ENCODE measurements at regions not wholly inside any gene's neighbourhood (a gene's known extent, or its start where the extent isn't known, plus 50 kb on each side); places are given as distances from the start of the nearest gene placed in this dataset.

DNA sequence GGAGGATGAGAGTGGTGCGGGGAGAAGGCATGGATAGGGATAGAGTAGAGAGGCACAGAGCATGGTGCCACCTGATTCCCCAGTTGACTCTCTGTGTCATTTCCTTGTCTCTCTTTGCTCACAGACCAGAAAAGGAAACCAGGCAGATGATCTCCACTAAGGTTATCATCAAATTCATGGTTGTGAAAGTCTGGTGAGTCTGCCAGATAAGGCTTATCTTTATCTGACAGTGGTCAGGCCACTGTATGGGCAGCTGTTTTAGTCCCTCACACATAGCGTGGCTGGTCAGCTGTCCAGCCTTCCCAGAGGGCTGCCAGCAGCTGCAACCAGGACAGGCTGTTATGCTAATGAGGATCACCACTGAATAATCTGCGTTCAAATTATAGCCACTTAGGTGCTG lies 99.0 kb downstream of the ADRA2A start:
- no peak overlapping the region for H3K27ac ChIP-seq
- H3K36me3 ChIP-seq = no peaks in the 10 kb centered on the region
- DNase-seq = no peak
- peaks cover 0 to 4% (median 0%) of the 10 kb centered on the region in 4 donors for H3K9me3 ChIP-seq
- intact Hi-C loops (cut with DNase I) = no loop called here
- TF ChIP-seq CTCF (IDR thresholded peaks at IDR 0.05) = no peak
- no peak for TF ChIP-seq POLR2A (IDR thresholded peaks at IDR 0.05)
- TF ChIP-seq POLR2AphosphoS5 (IDR thresholded peaks at IDR 0.05) = no peak
- no peak for TF ChIP-seq EP300 (IDR thresholded peaks at IDR 0.05)
- no peak overlapping the region for H3K4me3 ChIP-seq
- WGBS, 2 donors = 76 to 89% methylated on average over 3 of the region's 3 CpGs
- H3K4me1 ChIP-seq = no peaks in the 10 kb centered on the region
- no peaks in the 10 kb centered on the region for H3K27me3 ChIP-seq

DNA sequence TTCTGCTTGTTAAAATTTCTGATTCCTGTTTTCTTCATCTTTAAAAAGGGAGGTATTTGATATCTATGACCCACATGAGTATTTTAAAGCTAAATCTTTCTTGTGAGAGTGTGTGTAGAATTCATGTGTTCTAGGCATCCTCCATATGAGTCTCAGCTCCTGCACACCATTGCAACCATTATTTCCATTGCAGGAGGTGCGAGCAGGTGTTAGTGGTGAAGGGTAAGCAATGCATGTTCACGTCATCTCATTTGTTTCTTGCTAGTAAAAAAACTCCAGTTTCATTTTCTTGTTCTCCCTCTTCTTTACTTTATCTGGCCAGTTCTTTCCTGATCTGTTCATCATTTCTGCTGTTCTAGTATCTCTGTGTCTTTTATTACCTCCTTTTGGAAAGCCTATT lies 100.5 kb downstream of the ADRA2A start:
- TF ChIP-seq EP300 (IDR thresholded peaks at IDR 0.05) = no peak
- no peak for TF ChIP-seq POLR2AphosphoS5 (IDR thresholded peaks at IDR 0.05)
- TF ChIP-seq CTCF (IDR thresholded peaks at IDR 0.05) = no peak
- TF ChIP-seq POLR2A (IDR thresholded peaks at IDR 0.05) = no peak
- H3K9me3 ChIP-seq = peaks cover 0 to 4% (median 0%) of the 10 kb centered on the region in 4 donors
- no peaks in the 10 kb centered on the region for H3K27me3 ChIP-seq
- H3K36me3 ChIP-seq = no peaks in the 10 kb centered on the region
- intact Hi-C loops (cut with DNase I) = no loop called here
- H3K4me3 ChIP-seq = no peak overlapping the region
- WGBS, 2 donors = 76 to 84% methylated on average over 2 of the region's 2 CpGs
- H3K4me1 ChIP-seq = no peaks in the 10 kb centered on the region
- no peak overlapping the region for H3K27ac ChIP-seq
- DNase-seq = no peak

- Histone ChIP-seq H3K4me3 (no peak overlapping the region), H3K27me3 (no peaks in the 10 kb centered on the region), H3K9me3 (no peaks in the 10 kb centered on the region), H3K27ac (no peak overlapping the region), H3K36me3 (no peaks in the 10 kb centered on the region), H3K4me1 (no peaks in the 10 kb centered on the region)
- WGBS, 2 donors = 87 to 90% methylated on average over 2 of the region's 2 CpGs
- no peak for DNase-seq
- TF ChIP-seq CTCF (IDR thresholded peaks at IDR 0.05) (no peak), POLR2A (IDR thresholded peaks at IDR 0.05) (no peak), EP300 (IDR thresholded peaks at IDR 0.05) (no peak), POLR2AphosphoS5 (IDR thresholded peaks at IDR 0.05) (no peak)
- intact Hi-C loops (cut with DNase I) = no loop called here
Measured at GRCh38 chr10:111179514-111179913, 102.7 kb downstream of the ADRA2A start.

GRCh38 chr10:111186358-111186757 lies 109.5 kb downstream of the ADRA2A start:
- Histone ChIP-seq H3K4me3 (no peak overlapping the region), H3K27ac (no peak overlapping the region), H3K27me3 (no peaks in the 10 kb centered on the region), H3K4me1 (no peaks in the 10 kb centered on the region), H3K9me3 (no peaks in the 10 kb centered on the region), H3K36me3 (no peaks in the 10 kb centered on the region)
- WGBS, 2 donors = 93 to 94% methylated on average over 1 of the region's 1 CpG
- no peak for DNase-seq
- intact Hi-C loops (cut with DNase I) = no loop called here
- no peak for TF ChIP-seq POLR2A (IDR thresholded peaks at IDR 0.05)
- TF ChIP-seq EP300 (IDR thresholded peaks at IDR 0.05) = no peak
- no peak for TF ChIP-seq CTCF (IDR thresholded peaks at IDR 0.05)
- TF ChIP-seq POLR2AphosphoS5 (IDR thresholded peaks at IDR 0.05) = no peak

DNA sequence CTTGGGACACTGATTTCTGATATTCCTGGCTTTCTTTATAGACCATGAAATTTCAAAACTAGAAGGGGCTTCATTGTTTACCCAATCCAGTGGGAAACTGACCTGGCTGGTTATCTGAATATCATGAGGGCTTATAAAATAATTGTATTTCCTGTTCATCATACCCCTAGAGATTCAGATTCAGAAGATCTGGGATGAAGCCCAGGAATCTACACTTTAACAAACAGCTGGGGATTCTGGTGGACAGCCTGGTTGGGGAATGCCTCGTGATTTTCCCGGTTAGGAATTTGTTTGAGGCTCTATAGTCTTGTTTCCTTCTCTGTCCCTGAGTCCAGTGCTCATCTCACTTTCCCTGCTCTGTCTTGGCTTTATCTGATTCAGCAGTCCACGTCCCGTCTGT lies 110.3 kb downstream of the ADRA2A start:
- no peaks in the 10 kb centered on the region for H3K4me1 ChIP-seq
- H3K9me3 ChIP-seq = no peaks in the 10 kb centered on the region
- H3K27me3 ChIP-seq = no peaks in the 10 kb centered on the region
- DNase-seq = no peak
- 79 to 84% methylated on average over 4 of the region's 4 CpGs for WGBS, 2 donors
- H3K36me3 ChIP-seq = no peaks in the 10 kb centered on the region
- intact Hi-C loops (cut with DNase I) = no loop called here
- H3K4me3 ChIP-seq = no peak overlapping the region
- no peak overlapping the region for H3K27ac ChIP-seq
- TF ChIP-seq POLR2A (IDR thresholded peaks at IDR 0.05) (no peak), POLR2AphosphoS5 (IDR thresholded peaks at IDR 0.05) (no peak), CTCF (IDR thresholded peaks at IDR 0.05) (no peak), EP300 (IDR thresholded peaks at IDR 0.05) (no peak)

Measured in sigmoid colon (tissue), 6 donors.